Hematopoietic multipotent progenitor cell treated with erythropoietin and hydrocortisone succinate and interleukin-3 and kit ligand, for 8 days (in vitro differentiated cells): ENCODE measurements at regions not wholly inside any gene's neighbourhood (a gene's known extent, or its start where the extent isn't known, plus 50 kb on each side); places are given as distances from the start of the nearest gene placed in this dataset.

Experiments
- DNase-seq: peaks from one replicate; pipeline ENCODE4 v3.0.0-alpha.2; 2015

DNA sequence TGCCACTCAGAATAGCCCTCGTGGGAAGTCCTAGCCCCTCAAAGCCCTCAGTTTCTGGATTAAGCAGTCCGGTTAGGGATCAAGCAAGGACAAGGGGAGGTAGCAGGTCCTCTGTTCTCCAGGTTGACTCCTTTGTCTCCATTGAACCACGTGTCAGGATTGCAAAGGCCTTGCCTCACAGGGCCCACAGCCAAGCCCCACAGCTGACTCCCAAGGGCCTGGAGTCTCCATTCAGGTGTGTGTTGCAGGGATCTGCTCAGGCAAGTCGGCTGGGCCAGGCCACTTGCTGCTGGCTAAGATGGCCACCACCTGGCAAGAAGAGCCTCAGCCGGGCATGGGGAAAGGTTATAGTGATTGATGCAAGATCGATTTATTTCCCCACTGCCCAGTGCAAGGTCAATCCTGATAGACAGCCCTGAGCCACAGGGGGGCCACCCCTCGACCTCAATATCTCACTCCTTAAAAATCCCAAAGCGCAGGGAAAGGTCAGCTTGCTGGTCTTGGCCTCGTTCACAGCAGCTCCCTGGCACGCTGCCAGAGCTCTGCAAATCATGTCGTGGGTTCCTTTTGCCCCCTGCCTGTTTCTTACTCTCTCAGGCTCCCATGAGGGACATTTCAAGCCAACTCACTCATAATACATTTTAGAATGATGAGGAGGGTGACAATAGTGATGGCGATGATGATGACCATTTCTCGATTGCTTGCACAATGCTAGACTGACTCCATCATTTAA, 75.9 kb downstream of the EDN3 start:
- DNase-seq, result no peak

DNA sequence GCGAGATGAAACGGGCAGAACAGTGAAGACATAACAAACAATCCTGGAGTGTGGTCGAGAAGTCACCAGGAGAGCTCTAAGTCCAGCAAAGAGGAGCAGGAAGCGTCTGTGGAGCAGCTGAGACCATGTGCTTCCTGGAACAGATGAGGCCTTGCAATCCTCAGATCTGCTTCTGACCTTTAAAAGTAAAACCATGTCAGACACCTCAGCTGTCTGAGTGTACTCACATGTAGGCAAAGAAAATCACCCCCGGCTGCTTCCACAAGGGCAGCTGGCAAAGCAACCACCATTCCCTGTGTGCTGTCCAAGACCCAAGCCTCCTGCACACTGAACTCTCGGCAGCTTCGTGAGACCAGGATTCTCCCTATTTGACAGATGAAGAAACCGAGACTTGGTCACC, 76.6 kb downstream of the EDN3 start:
- DNase-seq, result no peak

DNA sequence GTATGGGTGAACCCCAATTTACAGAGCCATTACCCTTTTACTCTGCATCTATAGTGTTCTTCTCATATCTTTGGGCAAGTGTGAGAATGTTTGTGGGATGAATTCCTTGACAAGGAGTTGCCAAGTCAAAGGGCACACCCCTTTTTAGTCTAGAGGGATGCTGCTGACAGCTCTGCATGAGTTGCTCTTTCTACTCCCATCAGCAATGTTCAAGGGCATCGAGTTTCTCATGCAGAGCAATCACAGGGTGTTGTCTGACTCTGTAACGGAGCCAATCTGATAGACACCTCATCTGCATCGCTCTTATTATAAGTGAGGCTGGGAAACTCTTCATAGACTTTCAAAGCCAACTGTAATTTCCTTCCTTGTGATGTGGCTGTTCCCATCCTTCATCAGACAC, 77.4 kb downstream of the EDN3 start:
- DNase-seq, result no peak

DNA sequence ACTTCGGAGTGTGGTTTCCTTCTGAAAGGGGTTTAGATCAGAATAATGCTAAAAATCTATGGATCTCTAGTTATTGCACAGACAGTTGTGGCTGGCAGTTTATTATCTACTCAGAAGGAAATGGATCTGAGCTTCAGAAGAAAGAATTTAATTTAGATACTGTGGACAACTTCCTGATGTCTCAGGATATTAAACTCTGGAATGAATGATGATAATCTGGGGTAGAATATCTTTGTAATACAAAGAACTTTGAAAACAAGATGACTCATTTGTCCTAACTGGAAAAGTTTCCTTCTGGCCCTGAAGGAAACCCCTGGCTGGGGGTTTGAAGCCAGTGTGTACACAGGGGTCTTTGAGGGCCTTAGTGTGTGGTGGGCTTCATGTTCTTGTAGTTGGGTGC, 78.0 kb downstream of the EDN3 start:
- DNase-seq, result no peak

DNA sequence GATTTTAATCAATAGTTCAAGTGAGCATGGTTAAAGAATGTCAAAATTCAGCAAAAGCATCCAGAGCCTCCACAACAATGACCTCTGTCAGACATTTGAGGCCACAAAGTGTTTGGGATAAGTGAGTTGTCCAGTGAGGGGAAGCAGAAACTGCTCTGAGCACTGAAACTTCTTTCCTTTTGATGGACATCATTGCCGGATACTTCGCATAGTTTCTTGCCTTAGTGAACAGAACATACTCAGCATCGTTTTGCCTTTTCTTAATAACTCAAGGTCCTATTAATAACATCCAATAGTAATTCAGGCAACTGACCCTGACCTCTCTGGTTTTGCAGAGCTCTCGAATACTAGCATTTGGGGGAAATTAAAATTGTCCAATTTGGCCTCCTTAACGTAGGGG, 78.6 kb downstream of the EDN3 start:
- no peak for DNase-seq

DNA sequence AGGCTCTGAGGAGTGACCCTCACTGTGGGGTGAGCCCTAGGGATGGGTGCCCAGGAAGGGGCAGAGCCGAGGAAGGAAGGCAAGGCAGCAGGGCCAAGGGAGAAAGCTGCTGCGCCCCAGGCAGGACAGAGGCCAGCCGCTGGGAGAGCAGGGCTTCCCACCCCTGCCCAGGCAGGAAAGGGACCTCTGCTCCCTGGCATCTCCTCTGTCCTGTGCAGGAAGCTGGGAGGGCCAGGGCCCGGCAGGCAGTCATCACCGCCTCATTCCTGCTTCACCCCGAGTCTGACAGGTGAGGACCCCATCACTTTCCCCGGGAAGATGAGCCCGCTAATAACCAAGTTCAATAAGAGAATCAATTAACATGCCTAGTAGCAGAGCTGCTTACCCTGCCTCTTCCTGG, 81.3 kb downstream of the EDN3 start:
- no peak for DNase-seq

DNA sequence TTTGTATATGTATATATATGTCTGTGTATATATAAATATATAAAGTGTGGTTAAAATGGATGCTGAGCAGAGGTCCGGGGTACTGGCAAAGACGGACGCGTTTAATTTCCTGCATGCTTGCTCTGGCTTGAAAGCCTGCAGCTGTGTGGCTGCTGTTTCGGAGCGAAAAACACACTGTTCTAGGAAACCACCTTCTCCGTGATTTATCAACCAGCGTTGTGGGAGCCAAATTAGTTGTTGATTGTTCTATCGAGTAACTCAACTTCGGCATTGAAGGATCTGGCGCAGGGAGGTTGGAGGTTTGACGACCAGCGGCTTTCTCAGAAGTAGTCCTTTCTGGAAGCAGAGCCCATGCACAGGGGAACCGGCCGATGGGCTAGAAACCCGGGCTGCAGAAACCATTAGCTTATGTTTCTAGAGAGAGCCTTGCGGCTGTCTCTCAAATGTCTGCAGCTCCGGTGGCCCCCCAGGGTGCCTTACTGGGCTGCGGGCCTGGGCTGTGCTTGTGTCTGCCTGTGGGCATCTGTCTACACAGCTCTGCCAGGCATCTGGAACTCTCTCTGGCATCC, 81.8 kb downstream of the EDN3 start:
- DNase-seq, result no peak

DNA sequence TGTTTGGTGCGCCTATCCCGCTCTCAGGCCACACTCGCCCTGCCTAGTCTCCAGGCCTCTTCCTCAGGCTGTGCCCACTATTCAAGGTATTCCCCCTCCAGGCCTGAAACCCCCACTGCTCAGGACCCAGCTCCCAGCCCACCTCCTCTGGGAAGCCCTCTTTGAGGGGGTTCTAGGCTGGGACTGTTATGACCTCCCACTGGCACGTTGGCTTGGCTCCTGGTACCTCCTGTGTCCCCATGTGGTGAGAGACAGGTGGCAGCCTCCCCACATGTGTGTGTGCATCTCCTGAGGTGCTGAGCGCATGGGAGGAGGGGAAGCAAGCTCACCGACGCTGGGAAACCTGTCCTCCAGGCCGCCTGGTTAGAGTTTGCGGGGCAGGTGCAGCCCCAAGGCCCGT, 82.5 kb downstream of the EDN3 start:
- DNase-seq, result no peak

DNA sequence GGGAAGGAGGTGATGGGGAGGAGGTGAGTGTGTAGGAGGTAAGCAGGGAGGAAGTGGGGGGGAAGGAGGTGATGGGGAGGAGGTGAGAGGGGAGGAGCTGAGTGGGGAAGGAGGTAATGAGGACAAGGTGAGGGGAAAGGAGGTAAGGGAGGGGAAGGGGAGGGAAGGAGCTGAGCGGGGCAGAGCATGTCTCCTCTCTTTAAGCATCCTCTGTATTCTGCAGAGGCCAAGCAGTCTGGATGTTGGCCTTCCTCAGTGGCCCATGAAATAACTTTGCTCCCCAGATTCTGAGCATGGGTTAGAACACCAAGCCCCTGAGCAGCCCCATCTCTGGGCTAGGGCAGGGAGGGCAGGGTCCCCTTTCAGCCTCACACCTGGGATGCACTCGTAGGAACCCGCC, 84.6 kb downstream of the EDN3 start:
- no peak for DNase-seq

DNA sequence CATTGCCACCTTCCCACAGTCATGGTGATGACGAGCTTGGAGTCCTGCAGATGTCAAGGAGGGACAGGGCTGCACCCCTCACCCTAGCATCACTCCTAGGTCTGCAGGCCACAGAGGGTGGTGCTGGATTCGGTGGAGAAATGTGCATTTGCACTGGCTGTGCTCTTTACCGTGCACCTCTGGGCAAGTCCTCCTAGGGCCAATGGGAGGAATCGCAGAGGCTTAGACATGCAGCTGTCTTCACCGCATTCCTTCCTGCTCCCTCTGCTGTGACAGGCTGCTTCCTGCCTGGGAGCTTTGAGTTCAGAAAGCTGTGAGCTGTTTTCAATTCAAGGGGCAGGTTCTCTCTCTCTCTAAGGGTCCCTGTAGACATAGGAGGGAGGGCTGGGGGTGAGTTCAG, 85.1 kb downstream of the EDN3 start:
- DNase-seq, result no peak

DNA sequence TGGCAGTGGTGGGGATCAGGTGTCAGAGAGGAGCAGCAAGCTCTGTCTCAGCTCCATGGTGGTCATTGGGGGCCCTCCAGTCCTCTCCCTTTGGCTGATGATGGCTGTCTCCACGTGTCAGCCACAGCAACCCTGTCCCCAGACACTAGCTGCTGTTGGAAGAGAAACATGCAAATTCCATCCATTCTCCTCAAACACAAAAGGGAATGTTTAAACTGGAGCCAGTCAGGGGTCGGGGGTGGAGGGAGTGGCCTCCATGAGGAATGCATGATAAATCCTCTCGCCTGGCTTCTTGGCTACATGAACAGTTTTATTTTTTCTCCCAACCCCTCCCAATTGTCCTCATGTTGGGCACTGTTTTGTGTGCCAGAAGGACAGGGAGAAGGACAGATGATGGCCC, 86.4 kb downstream of the EDN3 start:
- DNase-seq, result no peak

DNA sequence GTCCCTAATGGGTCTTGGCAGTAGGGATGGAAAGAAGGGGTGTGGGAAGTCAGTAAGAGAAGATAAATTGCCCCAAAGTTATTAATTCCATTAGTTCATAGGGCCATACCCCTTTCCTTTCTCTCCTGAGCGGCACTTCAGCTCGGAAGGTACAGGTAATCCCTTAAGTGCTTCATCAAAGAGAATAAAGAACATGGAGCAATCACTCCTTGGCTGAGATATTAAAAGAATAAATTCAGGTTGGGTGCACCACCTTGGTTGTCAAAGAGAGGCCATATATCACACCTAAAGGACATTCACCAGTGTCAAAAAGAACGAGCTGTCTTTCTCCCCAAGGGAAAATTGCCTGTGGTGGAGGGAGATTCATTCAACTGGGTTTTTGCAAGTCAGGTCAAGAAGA, 87.5 kb downstream of the EDN3 start:
- DNase-seq, result no peak

DNA sequence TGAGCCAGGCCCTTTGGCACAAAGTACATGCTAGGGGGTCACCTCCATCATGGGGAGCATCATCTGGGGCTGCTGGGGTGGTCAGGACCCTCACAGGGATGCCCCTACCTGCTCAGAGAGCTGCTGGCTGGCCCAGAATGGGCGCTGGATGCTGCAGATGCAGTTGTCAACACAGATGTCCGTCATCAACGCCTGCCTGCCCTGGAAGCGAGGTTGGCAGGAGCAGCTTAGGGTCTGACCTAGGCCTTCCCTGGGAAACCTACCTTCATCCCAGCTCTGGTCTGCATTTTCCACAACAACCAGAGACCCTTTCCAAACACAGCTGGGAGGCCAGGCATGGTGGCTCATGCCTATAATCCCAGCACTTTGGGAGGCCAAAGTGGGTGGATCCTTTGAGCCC, 88.0 kb downstream of the EDN3 start:
- no peak for DNase-seq

DNA sequence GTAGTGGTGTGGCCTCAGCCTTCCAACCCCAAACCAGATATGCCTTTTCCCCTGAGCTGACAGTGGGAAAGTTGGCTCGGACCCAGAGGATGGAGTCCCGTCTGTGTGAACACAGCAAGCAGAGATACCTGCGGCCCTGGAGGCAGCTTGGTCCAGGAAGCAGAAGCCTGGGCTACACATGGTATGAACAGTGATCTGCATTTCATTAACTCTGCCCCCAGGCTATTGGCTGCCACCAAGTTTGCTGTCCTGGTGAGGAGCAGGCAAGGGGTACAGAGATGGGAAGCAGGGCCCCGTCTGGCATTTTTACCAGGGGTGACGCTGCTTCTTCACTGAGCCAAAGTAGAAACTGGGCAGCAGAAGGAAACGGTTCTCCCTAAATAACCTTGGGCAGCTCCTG, 90.0 kb downstream of the EDN3 start:
- DNase-seq, result no peak

DNA sequence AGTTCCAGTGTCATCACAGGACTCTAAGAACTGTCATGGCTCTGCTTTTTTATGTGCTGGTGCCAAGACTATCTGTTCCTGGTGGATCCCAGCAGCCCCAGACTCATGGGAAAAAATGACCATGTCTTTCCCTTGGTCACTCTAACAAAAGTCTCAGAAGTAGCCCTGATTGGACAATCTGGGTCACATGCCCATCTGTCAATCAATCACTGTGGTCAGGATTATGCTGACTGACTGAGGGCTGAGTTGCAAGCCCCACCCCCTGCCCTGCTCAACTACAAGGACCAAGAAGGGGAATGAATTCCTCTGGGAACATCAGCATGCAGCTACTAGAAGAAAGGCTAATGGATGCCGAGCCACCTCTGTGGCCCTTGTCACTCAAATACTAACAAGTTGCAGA, 91.6 kb downstream of the EDN3 start:
- no peak for DNase-seq

DNA sequence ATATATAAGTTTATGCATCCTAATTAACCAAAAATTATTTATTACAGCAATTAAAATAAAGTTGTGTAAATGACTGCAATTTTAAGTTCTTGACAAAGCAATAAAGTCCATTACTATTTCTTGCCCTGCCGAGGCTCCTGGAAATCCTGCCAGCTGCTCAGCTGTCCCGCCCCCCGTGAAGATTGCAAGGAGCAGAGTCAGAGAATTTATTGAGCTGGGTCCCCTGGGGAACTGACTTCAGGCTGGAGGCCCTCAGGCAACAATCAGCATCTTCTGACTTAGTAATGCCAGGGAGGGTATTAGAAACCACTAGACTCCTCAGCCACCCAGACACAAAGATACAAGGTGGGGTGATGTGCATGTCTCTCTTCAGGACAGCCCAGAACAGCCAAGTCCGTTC, 92.3 kb downstream of the EDN3 start:
- no peak for DNase-seq

DNA sequence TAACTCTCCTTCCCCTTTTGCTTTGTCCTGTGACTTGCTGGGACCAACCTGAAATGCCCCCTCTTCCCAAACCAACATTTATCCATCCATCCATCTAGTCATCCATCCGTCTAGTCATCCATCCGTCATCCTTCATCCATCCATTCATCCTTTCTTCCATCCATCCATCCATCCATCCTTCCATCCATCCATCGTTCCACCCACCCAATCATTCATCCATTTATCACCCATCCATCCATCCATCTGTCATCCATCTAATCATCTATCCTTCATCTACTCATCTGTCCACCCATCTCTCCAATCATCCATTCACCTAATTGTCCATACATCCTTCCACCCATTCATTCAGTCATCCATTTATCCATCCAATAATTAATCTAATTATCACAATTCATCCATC, 92.7 kb downstream of the EDN3 start:
- no peak for DNase-seq

DNA sequence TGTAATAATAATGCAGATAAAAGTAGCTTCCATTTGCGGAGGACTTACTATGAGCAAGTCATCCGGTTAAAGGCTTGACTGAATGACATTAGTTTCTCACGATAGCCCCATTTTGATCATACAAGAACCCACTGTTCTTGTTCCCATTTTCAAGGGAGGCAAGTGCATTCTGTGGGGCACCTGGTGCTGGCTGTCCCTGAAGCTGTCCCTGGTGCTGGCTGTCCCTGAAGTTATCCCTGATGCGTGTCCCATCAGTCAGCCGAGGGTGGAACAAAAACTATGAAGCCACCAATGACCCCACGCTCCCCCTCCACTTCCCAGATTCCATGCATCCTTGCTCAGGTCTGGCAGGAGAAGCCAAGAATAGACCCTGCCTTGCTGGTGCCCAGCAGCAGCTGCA, 95.3 kb downstream of the EDN3 start:
- DNase-seq, result no peak

DNA sequence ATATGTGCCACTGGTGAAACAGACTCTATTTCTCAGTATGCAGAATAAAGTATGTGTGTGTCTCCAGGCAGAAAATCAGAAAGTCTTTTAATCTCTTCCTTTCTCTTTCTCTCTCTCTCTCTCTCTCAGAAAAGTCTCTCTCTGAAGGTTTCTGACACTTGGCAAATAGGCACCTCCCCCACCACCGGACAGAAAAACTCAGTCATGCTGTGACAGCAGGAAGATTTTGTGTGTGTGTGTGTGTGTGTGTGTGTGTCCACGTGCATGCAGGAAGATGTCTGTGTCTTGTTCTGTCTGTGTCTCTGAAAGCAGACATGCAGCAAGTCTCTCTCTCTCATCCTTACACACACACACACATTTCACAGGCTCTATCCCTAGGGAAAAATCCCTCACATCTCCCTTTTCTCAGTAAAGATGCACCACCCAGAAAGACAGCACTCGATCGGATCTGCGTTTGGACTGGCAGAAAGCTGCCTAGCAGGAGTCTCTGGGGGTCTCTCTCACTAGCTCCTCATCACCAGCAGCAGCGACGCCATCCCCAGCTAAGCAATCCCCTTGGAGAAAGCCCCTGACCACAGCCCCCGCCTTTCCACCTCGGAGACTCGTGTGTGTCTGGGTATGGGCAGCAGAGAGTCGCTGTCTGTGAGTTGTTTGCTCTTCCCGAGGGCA, 98.3 kb downstream of the EDN3 start:
- no peak for DNase-seq

DNA sequence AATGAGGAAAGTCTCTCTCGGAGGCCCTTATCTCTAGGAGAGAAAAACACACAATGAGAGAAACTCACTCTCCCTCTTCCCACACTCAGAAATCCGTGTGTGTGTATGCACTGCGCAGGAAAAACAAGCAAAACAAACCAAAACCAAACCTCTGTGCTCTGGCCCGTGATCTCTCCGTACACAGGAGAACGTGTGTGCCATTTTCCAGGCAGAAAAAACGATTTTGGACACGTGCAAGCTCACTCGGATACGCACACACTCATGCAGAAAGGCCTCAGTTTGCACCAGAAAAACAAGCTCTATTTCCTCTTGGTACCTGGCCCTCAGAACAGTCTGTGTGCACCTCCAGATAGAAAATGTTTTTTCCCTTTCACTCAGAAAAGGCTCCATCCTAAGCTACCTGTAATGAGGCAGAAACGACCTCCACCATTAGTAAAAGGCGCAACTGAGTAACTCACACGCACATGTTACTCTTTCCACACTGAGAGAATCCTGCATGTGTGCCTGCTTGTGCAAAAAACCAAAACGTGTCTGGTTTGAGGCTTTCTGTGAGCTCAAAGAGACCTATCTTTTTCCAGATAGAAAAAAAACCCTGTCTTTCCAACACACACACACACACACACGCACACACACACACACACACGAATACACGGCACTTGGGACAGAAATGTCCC, 99.2 kb downstream of the EDN3 start:
- no peak for DNase-seq

DNA sequence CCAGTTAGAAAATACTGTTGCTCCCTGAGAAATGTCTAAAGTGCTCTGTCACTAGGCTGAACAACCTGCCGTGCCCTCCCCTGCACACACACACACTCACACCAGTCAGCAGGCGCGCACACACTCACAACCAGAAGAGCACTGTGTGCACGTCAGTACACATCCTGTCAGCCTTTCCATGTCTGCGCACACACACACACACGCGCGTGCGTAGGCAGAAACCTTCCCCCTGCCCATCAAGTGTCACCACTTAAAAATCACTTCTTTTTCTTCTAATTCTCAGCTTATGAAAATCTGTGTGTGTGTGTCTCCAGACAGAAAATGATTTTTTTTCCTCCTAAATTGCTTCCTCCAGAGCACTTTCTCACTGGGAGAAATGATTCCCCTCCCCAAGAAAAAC, 100.3 kb downstream of the EDN3 start:
- DNase-seq, result no peak

DNA sequence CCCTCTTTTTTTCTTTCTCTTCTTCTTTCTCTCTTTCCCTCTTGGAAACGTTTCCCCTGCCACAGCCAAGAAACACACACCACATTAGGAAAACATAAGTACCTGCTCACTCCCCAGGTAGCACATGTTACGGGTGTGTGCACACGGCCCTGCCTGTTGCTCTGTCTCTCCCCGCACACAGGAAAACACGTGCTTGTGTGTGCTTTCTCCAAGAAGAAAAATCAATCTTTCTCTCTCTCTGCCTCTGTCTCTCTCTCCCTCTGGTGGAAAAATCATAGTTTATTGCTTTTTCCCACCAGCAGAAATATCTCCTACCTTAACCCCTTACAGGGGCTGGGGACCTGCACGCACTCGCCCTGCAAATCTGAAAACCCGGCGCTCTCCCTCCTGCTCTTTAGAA, 102.3 kb downstream of the EDN3 start:
- DNase-seq, result no peak

DNA sequence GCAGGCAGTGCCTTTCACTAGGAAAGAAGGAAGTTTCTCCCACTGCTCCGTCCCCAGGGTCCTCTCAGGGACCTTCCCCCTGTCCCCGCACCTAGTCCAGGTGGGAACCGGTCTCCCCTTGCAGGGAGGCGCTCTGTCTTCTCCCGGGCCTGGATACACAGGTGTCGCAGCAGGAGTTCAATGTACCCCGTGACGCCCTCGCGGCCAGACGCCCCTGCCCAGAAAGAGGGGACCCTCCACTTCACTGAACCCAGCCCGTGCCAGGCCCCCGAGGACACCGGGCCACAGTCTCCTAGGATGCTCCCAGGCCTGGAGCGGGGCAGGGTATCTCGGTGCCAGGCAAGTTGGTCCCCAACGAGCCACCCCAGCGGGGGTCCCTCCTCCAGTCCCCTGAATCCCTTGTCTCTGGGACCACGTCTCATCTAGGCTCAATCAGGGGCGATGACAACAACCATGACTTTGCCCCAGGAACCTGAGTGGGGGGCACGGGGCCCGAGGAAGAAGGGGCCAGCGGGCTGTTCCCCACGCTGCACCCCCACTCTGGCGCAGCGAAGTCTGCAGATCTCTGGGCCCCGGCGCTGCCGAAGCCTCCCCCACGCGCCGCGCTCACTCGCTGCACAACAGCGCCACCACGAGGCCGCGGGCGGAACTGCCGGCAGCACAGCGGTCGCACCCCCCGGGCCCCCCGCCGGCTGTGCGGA, 103.0 kb downstream of the EDN3 start:
- DNase-seq, result no peak

DNA sequence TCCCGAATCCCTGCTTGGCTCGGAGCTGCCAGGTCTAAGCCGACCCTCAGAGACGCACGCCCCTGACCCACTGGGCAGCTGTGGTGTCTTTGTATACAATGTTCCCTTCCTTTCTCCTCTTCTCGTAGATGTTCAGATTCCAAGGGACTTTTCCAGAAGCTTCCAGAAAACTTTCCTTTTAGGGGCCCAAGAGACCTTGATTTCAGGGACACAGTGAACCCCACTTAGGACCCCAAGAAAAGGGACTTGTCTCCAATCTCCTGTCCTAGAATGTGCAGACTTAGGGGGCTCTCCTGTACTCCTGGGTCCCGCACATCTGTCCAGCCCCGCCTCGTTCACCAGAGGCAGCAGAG, 103.5 kb downstream of the EDN3 start:
- DNase-seq, result no peak
